AG08395 (cell line): ENCODE measurements at regions not wholly inside any gene's neighbourhood (a gene's known extent, or its start where the extent isn't known, plus 50 kb on each side); places are given as distances from the start of the nearest gene placed in this dataset.
"Not testable (repeated sequence)": the region's sequence is repeated elsewhere in the genome, so short reads cannot be mapped to it uniquely, and the experiment has no call there.

Experiments
- DNase-seq: peaks from one replicate; pipeline ENCODE4 v3.0.0; 2012; ENCODE audit warnings: mixed read lengths, low spot score

GRCh38 chr6:28585335-28585734 is 59.7 kb downstream of the GPX5 start:
- no peak for DNase-seq

- DNase-seq, result no peak
These were observed 60.6 kb downstream of the GPX5 start for GRCh38 chr6:28586324-28586723.

GRCh38 chr6:28586962-28587745 is 61.5 kb downstream of the GPX5 start:
- DNase-seq, result peak; percentile 14

GRCh38 chr6:28587746-28588075 is 62.0 kb downstream of the GPX5 start:
- DNase-seq, result peak; percentile 7

GRCh38 chr6:28588666-28589065 is 63.0 kb downstream of the GPX5 start:
- DNase-seq, result no peak

- peak; percentile 41 for DNase-seq
These were observed 63.7 kb downstream of the GPX5 start for GRCh38 chr6:28589234-28589956.

- no peak for DNase-seq
These were observed 64.3 kb downstream of the GPX5 start for GRCh38 chr6:28589957-28590349.

GRCh38 chr6:28597217-28597835 is 71.6 kb downstream of the GPX5 start:
- DNase-seq, result no peak

- DNase-seq, result no peak
These were observed 72.4 kb downstream of the GPX5 start for GRCh38 chr6:28597924-28598722.

- no peak for DNase-seq
These were observed 73.3 kb downstream of the GPX5 start for GRCh38 chr6:28598757-28599686.

- no peak for DNase-seq
These were observed 74.6 kb downstream of the GPX5 start for GRCh38 chr6:28600245-28600644.

- no peak for DNase-seq
These were observed 78.2 kb downstream of the GPX5 start for GRCh38 chr6:28603891-28604290.

GRCh38 chr6:28606424-28607391 is 81.0 kb downstream of the GPX5 start:
- DNase-seq, result peak; percentile 66

GRCh38 chr6:28607990-28608389 is 82.3 kb downstream of the GPX5 start:
- DNase-seq, result no peak

GRCh38 chr6:28609672-28610071 is 84.0 kb downstream of the GPX5 start:
- DNase-seq, result no peak

GRCh38 chr6:28615616-28615954 is 89.9 kb downstream of the GPX5 start:
- DNase-seq, result no peak

GRCh38 chr6:28615955-28616747 is 90.5 kb downstream of the GPX5 start:
- no peak for DNase-seq

GRCh38 chr6:28618898-28619555 is 93.3 kb downstream of the GPX5 start:
- no peak for DNase-seq

- DNase-seq, result not testable (repeated sequence)
These were observed 95.6 kb downstream of the GPX5 start for GRCh38 chr6:28621268-28621667.
